GM18519 (cell line): ENCODE measurements at regions not wholly inside any gene's neighbourhood (a gene's known extent, or its start where the extent isn't known, plus 50 kb on each side); places are given as distances from the start of the nearest gene placed in this dataset.

Experiments used
- ATAC-seq: cut with Tn5 transposase; IDR thresholded peaks from one replicate; pipeline ENCODE4 v1.9.1; 2021; ENCODE audit warnings: mild to moderate bottlenecking, moderate library complexity; ENCODE audit not compliant: unreplicated experiment, low FRiP score

DNA sequence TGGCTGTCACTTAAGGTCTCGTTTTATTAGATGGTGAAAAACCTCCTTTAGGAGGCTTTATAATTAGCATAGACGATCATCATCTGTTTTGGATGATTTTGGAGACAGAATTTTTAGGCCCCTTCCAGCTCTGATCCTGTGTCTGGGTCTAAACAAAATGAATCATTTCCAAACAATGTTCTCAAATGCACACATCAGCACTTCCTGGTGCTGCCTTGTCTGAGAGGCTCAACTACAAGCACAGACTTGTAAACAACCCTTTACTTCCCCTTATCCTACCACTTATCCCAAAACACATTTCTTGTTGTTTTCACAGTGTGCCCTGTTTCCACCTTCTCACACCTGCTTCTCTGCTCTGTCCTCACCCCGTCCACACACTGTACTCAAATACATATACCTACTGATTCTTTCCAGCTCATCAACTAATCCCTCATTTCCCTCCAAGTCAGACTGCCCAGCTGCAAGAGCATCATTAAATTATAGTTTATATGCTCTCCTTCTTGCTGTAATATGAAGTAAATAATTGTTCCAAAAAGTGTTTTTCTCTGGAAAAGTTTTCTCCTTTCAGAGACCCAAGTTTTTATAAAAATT lies 71.2 kb upstream of the COL3A1 start:
- no peak for ATAC-seq

DNA sequence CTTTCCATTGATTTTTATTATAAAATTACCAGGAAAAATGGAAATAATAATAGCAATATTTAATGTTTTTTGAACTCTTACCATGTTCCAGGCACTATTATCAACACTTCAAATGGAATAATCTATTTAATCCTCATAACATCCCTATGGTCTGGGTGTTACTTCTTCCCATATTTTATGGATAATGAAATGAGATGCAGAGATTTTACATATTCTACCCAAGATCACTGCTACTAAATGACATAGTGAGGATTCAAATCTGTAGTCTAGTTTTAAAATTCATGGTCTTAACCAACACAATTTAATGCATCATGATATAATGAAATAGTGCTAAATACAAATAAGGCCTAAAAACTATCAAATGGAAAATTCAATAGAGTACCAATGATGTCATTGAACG lies 70.4 kb upstream of the COL3A1 start:
- no peak for ATAC-seq

DNA sequence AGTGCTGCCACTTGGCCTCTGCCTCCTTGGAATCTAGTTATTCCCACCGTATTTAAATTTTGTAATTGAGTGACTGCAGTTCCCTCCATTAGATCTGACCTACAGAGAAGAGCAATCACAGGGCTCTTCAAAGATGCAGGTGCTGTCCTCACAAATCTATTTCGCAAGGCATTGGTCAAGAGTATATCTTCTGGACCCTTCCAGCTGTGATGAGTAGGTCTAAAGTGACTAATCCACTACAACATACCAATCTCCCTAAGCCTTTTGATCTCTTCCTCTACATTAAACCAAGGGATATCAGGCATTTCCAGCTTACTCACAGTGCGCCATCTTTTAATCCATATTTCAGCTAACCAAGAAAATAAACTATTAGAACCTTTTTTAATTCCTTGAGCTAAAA lies 65.1 kb upstream of the COL3A1 start:
- ATAC-seq, result no peak

DNA sequence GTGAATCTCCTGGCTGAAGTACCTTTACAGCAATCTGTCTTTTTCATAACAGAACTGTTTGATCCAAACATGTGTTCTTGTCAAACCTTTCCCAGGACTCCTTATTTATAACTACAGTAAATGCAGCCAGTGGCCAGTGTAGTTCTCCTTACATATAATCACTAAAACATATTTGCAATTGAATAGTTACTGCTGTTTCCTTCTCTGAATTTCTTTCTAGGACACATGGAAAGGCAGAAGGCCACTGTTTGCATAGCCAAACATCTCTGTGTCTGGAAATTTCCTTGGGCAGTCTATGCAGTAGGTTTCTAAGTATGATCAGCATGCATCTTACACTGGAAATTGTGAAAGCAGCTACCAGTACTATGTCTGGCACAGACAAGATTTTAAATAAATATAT lies 57.4 kb upstream of the COL3A1 start:
- ATAC-seq, result no peak

DNA sequence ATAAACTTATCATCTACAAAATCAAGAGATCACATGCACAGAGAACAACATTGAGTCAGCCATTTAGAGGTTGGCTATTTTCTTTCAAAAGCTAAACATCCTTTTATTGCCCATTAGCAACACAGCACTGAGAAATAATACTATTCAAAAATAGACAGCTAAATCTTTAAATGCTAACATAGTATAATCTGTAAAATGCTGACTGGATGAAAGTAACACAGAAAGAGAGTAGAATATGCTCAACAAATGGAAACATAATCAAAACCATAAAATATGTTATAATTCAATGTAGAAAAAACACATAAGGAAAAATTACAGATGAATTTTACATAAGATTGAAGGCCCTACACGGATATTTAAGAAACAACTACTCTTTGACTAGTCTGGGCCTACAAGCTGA lies 56.5 kb upstream of the COL3A1 start:
- ATAC-seq, result no peak

DNA sequence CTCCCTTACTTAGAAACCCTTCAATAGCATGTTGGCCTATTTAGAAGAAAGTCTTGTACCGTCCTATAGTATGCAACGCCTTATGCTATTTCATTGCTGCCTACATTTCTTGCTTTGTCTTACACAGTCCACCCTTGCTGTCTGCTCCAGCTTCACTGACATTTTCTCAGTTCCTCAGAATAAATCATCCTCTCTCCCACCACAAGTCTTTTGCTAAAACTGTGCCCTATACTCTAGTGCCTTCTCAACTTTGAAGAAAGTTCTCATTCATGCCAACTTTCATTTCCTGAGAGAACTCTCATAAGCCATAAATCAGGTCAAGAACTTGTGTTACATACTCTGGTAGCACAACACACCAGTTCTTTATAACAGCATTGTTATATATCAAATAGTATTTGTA lies 54.3 kb upstream of the COL3A1 start:
- peak; percentile 49 for ATAC-seq

DNA sequence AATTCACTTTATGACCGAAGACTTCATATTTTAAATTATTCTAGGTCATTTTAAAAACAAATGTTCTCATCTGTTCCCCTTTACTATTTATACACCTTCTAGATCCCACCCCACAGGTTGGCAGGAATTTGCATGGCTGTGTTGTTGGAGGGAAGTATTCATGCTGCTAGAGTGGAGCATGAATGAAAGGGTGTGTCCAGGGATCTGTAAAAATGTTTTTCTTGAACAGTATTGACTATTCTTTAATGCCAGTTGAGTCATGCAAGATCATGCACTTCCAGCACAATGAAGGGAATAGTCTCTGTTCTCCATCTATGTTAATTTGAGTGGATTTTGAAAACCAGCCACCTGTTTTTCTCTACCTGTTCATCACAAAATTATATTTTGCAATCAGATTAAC lies 52.0 kb upstream of the COL3A1 start:
- ATAC-seq, result no peak
